A549 (cell line): ENCODE measurements at regions not wholly inside any gene's neighbourhood (a gene's known extent, or its start where the extent isn't known, plus 50 kb on each side); places are given as distances from the start of the nearest gene placed in this dataset.

ENCODE experiments used
- ATAC-seq, 2 experiments: fragments of 200-7000 bp in 1 of 2; fragments of >200 bp in 1 of 2; cut with Nextera tagmentation in 1 of 2; cut with Tn5 transposase in 1 of 2; 3 replicates each; pipeline versions ENCODE4 v1.8.0 to v1.9.1; 2018 to 2020; ENCODE audit warnings: mild to moderate bottlenecking in 1 of 2, moderate library complexity in 1 of 2
- CTCF ChIA-PET: fragments of 300-600 bp; sonication (Branson Sonifier 250); formaldehyde crosslinking; extraction: SDS; loops from one replicate; lab custom pipeline; 2021; ENCODE audit warnings: antibody characterized with exemption, inconsistent platforms; lab: Yijun Ruan, JAX
- POLR2A ChIA-PET: fragments of 350-600 bp; formaldehyde crosslinking; extraction: SDS; loops from one replicate; lab custom pipeline; 2021; ENCODE audit warnings: antibody characterized with exemption, inconsistent platforms; lab: Yijun Ruan, JAX
- DNase-seq, 2 experiments: peaks; one replicate each; pipeline versions ENCODE4 v3.0.0 to v3.0.0-alpha.2; 2011 to 2016; ENCODE audit warnings: low read depth in 1 of 2, low spot score in 1 of 2
- FAIRE-seq: peaks from 2 replicates; lab custom pipeline; 2011; peaks lifted over from hg19 to GRCh38; lab: Jason Lieb, UNC
- H3K27ac ChIP-seq, 2 experiments: fragments of >200 bp; sonication (Bioruptor Twin); formaldehyde crosslinking; 3 replicates each; pipeline ENCODE4 v1.5.1; 2016 to 2017
- H3K4me1 ChIP-seq: fragments of >200 bp; sonication (Bioruptor Twin); formaldehyde crosslinking; 3 replicates; pipeline ENCODE4 v1.6.1; 2016
- H3K4me2 ChIP-seq: fragments of >200 bp; sonication (Bioruptor Twin); formaldehyde crosslinking; 3 replicates; pipeline ENCODE4 v1.6.1; 2016
- H3K4me3 ChIP-seq: fragments of >200 bp; sonication (Bioruptor Twin); formaldehyde crosslinking; 3 replicates; pipeline ENCODE4 v1.5.1; 2016
- H3K9me3 ChIP-seq: fragments of >200 bp; sonication (Bioruptor Twin); formaldehyde crosslinking; 3 replicates; pipeline ENCODE4 v1.6.1; 2016
- ATOH8 ChIP-seq: fragments of 250-450 bp; sonication (Bioruptor Pico); IDR thresholded peaks from 2 replicates; pipeline ENCODE4 v1.5.0; 2020; ENCODE audit warnings: low read depth, mild to moderate bottlenecking, moderate library complexity
- BCL3 ChIP-seq: fragments of >200 bp; sonication (Bioruptor Twin); formaldehyde crosslinking; IDR thresholded peaks from 3 replicates; pipeline ENCODE4 v1.6.1; 2016
- BHLHE40 ChIP-seq: IDR thresholded peaks from 2 replicates; pipeline ENCODE4 v1.6.1; 2012; ENCODE audit warnings: low read depth, low read length, inconsistent platforms
- CBX2 ChIP-seq: fragments of 200-600 bp; sonication (generic); IDR thresholded peaks from 2 replicates; pipeline ENCODE4 v1.6.1; 2016; ENCODE audit warnings: low read depth, mild to moderate bottlenecking, borderline replicate concordance
- CHD2 ChIP-seq: fragments of 150-350 bp; IDR thresholded peaks from 2 replicates; pipeline ENCODE4 v1.6.1; 2014; ENCODE audit warnings: low read length; ENCODE audit not compliant: partially characterized antibody
- EHMT2 ChIP-seq: fragments of 200-600 bp; sonication (generic); IDR thresholded peaks from 2 replicates; pipeline ENCODE4 v1.6.1; 2016; ENCODE audit warnings: antibody characterized with exemption, low read depth, mild to moderate bottlenecking, moderate library complexity
- ESRRA ChIP-seq: fragments of 150-350 bp; IDR thresholded peaks from 2 replicates; pipeline ENCODE4 v1.6.1; 2014; ENCODE audit warnings: mild to moderate bottlenecking, low read length, borderline replicate concordance
- FOXS1 ChIP-seq: fragments of 250-450 bp; sonication (Bioruptor Pico); IDR thresholded peaks from 2 replicates; pipeline ENCODE4 v1.5.0; 2020; ENCODE audit warnings: mild to moderate bottlenecking, moderate library complexity
- HDAC2 ChIP-seq: fragments of 200-600 bp; sonication (generic); IDR thresholded peaks from 2 replicates; pipeline ENCODE4 v1.6.1; 2016
- HOXB5 ChIP-seq: fragments of 250-450 bp; sonication (Bioruptor Pico); IDR thresholded peaks from 2 replicates; pipeline ENCODE4 v1.5.0; 2020; ENCODE audit warnings: mild to moderate bottlenecking, moderate library complexity
- MAX ChIP-seq: IDR thresholded peaks from 2 replicates; pipeline ENCODE4 v1.6.1; 2012
- MAZ ChIP-seq: fragments of 150-350 bp; IDR thresholded peaks from 2 replicates; pipeline ENCODE4 v1.6.1; 2014; ENCODE audit warnings: antibody characterized with exemption, low read depth, low read length, borderline replicate concordance
- MYC ChIP-seq: IDR thresholded peaks from 2 replicates; pipeline ENCODE4 v1.6.1; 2012; ENCODE audit warnings: mild to moderate bottlenecking, inconsistent platforms, low read length, improper control_type of control experiment, borderline replicate concordance
- NFE2L2 ChIP-seq: fragments of 150-350 bp; conservative IDR thresholded peaks from 2 replicates; pipeline ENCODE4 v1.6.1; 2014; ENCODE audit warnings: low read length
- POLR2AphosphoS2 ChIP-seq: conservative IDR thresholded peaks from 2 replicates; pipeline ENCODE4 v1.6.1; 2012; ENCODE audit warnings: low read length, improper control_type of control experiment, inconsistent platforms
- RAD21 ChIP-seq, 2 experiments: fragments of >200 bp in 1 of 2; sonication (Bioruptor Twin) in 1 of 2; formaldehyde crosslinking in 1 of 2; IDR thresholded peaks in 1 of 2; conservative IDR thresholded peaks in 1 of 2; 2 replicates in 1 of 2; 3 replicates in 1 of 2; pipeline ENCODE4 v1.6.1; 2012 to 2018; ENCODE audit warnings: inconsistent platforms in 1 of 2
- RARB ChIP-seq: fragments of 250-450 bp; sonication (Bioruptor Pico); IDR thresholded peaks from 2 replicates; pipeline ENCODE4 v1.8.0; 2021; ENCODE audit warnings: mild to moderate bottlenecking, moderate library complexity
- RCOR1 ChIP-seq: fragments of 150-350 bp; IDR thresholded peaks from 2 replicates; pipeline ENCODE4 v1.6.1; 2014; ENCODE audit warnings: antibody characterized with exemption, low read length, low read depth
- REST ChIP-seq: fragments of 200-600 bp; sonication (generic); IDR thresholded peaks from 2 replicates; pipeline ENCODE4 v1.6.1; 2016; ENCODE audit warnings: antibody characterized with exemption, mild to moderate bottlenecking, moderate library complexity
- SREBF2 ChIP-seq: fragments of 450-650 bp; IDR thresholded peaks from 2 replicates; pipeline ENCODE4 v1.6.1; 2014; ENCODE audit warnings: mild to moderate bottlenecking, moderate library complexity
- TFCP2L1 ChIP-seq: fragments of 250-450 bp; sonication (Bioruptor Pico); IDR thresholded peaks from 2 replicates; pipeline ENCODE4 v1.5.0; 2021; ENCODE audit warnings: mild to moderate bottlenecking
- ZC3H11A ChIP-seq: fragments of 450-650 bp; IDR thresholded peaks from 2 replicates; pipeline ENCODE4 v1.6.1; 2014; ENCODE audit warnings: antibody characterized with exemption, mild to moderate bottlenecking
- ZSCAN20 ChIP-seq: fragments of 250-450 bp; sonication (Bioruptor Pico); IDR thresholded peaks from 2 replicates; pipeline ENCODE4 v1.8.0; 2022; ENCODE audit warnings: mild to moderate bottlenecking, moderate library complexity
- WGBS: methylation state at CpG from one replicate; pipeline ENCODE4 v1.1.6; 2017; ENCODE audit errors: missing lambda C conversion rate; 5-methylcytosine and 5-hydroxymethylcytosine counted together
- TF ChIP-seq, protein P1 (sequence below): fragments of 150-350 bp; IDR thresholded peaks from 2 replicates; pipeline ENCODE4 v1.6.1; 2014; ENCODE audit warnings: low read depth, mild to moderate bottlenecking, low read length
- TF ChIP-seq, protein P2 (sequence below): IDR thresholded peaks from 2 replicates; pipeline ENCODE4 v1.6.1; 2012
- TF ChIP-seq, protein P3 (sequence below): fragments of 250-450 bp; sonication (Bioruptor Pico); IDR thresholded peaks from 2 replicates; pipeline ENCODE4 v1.5.0; 2021; ENCODE audit warnings: mild to moderate bottlenecking, moderate library complexity, borderline replicate concordance

GRCh38 chr2:35870713-35871112 is 484.9 kb upstream of the CRIM1 start:
- CTCF ChIA-PET, result interaction anchor here (0.9 to 2.3 kb wide), 5 partner anchors 8 to 915 kb away, joined by 3 to 7 read pairs (median 3); no protein-coding TSS in a partner anchor
- DNase-seq, result no peak
- no peak for ATAC-seq
- H3K4me3 ChIP-seq, result no peak overlapping the region
- POLR2A ChIA-PET, result no interaction called here
- H3K4me1 ChIP-seq, result no peaks in the 10 kb centered on the region
- H3K4me2 ChIP-seq, result no peak overlapping the region
- peak; percentile 28 for FAIRE-seq
- no peak for TF ChIP-seq POLR2AphosphoS2
- no peak for TF ChIP-seq FOXS1 (CRISPR knock-in tag)
- TF ChIP-seq, protein P1, sequence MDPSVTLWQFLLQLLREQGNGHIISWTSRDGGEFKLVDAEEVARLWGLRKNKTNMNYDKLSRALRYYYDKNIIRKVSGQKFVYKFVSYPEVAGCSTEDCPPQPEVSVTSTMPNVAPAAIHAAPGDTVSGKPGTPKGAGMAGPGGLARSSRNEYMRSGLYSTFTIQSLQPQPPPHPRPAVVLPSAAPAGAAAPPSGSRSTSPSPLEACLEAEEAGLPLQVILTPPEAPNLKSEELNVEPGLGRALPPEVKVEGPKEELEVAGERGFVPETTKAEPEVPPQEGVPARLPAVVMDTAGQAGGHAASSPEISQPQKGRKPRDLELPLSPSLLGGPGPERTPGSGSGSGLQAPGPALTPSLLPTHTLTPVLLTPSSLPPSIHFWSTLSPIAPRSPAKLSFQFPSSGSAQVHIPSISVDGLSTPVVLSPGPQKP, result no peak
- TF ChIP-seq RAD21 (conservative IDR thresholded peaks at IDR 0.05 in 1 of 2, IDR thresholded peaks at IDR 0.05 in 1 of 2), result no peak
- no peak for TF ChIP-seq BHLHE40
- TF ChIP-seq CBX2, result no peak
- TF ChIP-seq EHMT2, result no peak
- no peak for TF ChIP-seq REST
- TF ChIP-seq MAZ, result no peak
- TF ChIP-seq BCL3, result no peak
- TF ChIP-seq RARB (CRISPR knock-in tag), result no peak
- TF ChIP-seq, protein P2, sequence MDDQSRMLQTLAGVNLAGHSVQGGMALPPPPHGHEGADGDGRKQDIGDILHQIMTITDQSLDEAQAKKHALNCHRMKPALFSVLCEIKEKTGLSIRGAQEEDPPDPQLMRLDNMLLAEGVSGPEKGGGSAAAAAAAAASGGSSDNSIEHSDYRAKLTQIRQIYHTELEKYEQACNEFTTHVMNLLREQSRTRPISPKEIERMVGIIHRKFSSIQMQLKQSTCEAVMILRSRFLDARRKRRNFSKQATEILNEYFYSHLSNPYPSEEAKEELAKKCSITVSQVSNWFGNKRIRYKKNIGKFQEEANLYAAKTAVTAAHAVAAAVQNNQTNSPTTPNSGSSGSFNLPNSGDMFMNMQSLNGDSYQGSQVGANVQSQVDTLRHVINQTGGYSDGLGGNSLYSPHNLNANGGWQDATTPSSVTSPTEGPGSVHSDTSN, result no peak
- H3K9me3 ChIP-seq, result no peaks in the 10 kb centered on the region
- 0% methylated on average over 1 of the region's 1 CpG for WGBS
- H3K27ac ChIP-seq, result no peak overlapping the region

DNA sequence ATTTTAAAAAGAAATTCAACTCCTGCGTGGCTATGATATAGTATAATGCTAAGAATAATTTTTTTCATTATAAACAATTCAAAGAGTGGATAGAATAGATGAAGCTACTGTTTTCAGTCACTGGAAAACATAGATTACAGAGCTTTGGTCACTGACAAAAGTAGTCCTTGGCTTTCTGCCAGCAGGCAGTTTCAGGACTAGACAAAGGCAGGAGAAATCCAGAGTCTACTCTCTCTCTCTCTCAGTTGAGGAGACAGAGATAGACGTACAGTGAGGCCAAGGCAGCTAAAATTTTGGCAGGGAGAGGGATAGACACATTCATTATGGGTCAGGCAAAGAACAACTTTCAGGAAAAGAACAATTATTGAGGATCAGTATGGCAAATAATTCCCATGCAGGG is 491.4 kb upstream of the CRIM1 start:
- Histone ChIP-seq H3K4me2 (no peak overlapping the region), H3K9me3 (no peaks in the 10 kb centered on the region), H3K4me3 (no peak overlapping the region), H3K4me1 (no peaks in the 10 kb centered on the region), H3K27ac (no peak overlapping the region)
- POLR2A ChIA-PET, result no interaction called here
- CTCF ChIA-PET, result interaction anchor here (1.1 kb wide), 1 partner anchor 58 kb away, joined by 3 read pairs; no protein-coding TSS in a partner anchor
- ATAC-seq, result no peak
- 4% methylated on average over 2 of the region's 2 CpGs for WGBS
- no peak for DNase-seq
- no peak for FAIRE-seq
- TF ChIP-seq ESRRA (no peak), CHD2 (no peak), NFE2L2 (no peak), ZC3H11A (no peak), BCL3 (no peak), TFCP2L1 (no peak), MYC (no peak), SREBF2 (no peak), CBX2 (no peak), HDAC2 (no peak), ZSCAN20 (CRISPR knock-in tag) (no peak), ATOH8 (no peak), MAX (no peak), HOXB5 (no peak), RCOR1 (no peak), FOXS1 (CRISPR knock-in tag) (no peak)
- TF ChIP-seq, protein P3, sequence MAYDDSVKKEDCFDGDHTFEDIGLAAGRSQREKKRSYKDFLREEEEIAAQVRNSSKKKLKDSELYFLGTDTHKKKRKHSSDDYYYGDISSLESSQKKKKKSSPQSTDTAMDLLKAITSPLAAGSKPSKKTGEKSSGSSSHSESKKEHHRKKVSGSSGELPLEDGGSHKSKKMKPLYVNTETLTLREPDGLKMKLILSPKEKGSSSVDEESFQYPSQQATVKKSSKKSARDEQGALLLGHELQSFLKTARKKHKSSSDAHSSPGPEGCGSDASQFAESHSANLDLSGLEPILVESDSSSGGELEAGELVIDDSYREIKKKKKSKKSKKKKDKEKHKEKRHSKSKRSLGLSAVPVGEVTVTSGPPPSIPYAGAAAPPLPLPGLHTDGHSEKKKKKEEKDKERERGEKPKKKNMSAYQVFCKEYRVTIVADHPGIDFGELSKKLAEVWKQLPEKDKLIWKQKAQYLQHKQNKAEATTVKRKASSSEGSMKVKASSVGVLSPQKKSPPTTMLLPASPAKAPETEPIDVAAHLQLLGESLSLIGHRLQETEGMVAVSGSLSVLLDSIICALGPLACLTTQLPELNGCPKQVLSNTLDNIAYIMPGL (CRISPR knock-in tag), result no peak
